Neural crest cell (in vitro differentiated cells): ENCODE measurements at regions not wholly inside any gene's neighbourhood (a gene's known extent, or its start where the extent isn't known, plus 50 kb on each side); places are given as distances from the start of the nearest gene placed in this dataset.
"Not testable (repeated sequence)": the region's sequence is repeated elsewhere in the genome, so short reads cannot be mapped to it uniquely, and the experiment has no call there.

Experiments used
- DNase-seq: peaks from one replicate; pipeline ENCODE4 v3.0.0; 2021; ENCODE audit warnings: low read depth, mixed read lengths, low spot score
- H3K27ac Mint-ChIP-seq: one replicate; pipeline ENCODE4 v1.8.0; 2021; ENCODE audit warnings: mild to moderate bottlenecking, mixed read lengths; ENCODE audit not compliant: unreplicated experiment
- H3K27me3 Mint-ChIP-seq: 2 replicates; pipeline ENCODE4 v1.8.0; 2021; ENCODE audit warnings: low read depth, mild to moderate bottlenecking, mixed read lengths
- H3K36me3 Mint-ChIP-seq: 2 replicates; pipeline ENCODE4 v1.8.0; 2021; ENCODE audit warnings: low read depth, mild to moderate bottlenecking, mixed read lengths
- H3K4me1 Mint-ChIP-seq: 2 replicates; pipeline ENCODE4 v1.8.0; 2021; ENCODE audit warnings: mixed read lengths
- H3K4me3 Mint-ChIP-seq: one replicate; pipeline ENCODE4 v1.8.0; 2021; ENCODE audit warnings: mild to moderate bottlenecking, mixed read lengths
- H3K9me3 Mint-ChIP-seq: 2 replicates; pipeline ENCODE4 v1.8.0; 2021; ENCODE audit warnings: mixed read lengths
- CTCF ChIP-seq: fragments of 200-600 bp; sonication (generic); conservative IDR thresholded peaks from 2 replicates; pipeline ENCODE4 v1.5.0; 2021; ENCODE audit warnings: antibody characterized with exemption, mild to moderate bottlenecking

GRCh38 chr14:76293923-76294322 is 82.0 kb upstream of the ESRRB start:
- H3K27me3 Mint-ChIP-seq = peaks cover 12% of the 10 kb centered on the region
- H3K9me3 Mint-ChIP-seq = no peaks in the 10 kb centered on the region
- H3K36me3 Mint-ChIP-seq = no peaks in the 10 kb centered on the region
- H3K27ac Mint-ChIP-seq = no peak overlapping the region
- no peaks in the 10 kb centered on the region for H3K4me1 Mint-ChIP-seq
- TF ChIP-seq CTCF = no peak
- no peak for DNase-seq
- no peak overlapping the region for H3K4me3 Mint-ChIP-seq

GRCh38 chr14:76294876-76295275 is 81.1 kb upstream of the ESRRB start:
- no peaks in the 10 kb centered on the region for H3K4me1 Mint-ChIP-seq
- no peak overlapping the region for H3K27ac Mint-ChIP-seq
- H3K4me3 Mint-ChIP-seq = no peak overlapping the region
- peaks cover 14% of the 10 kb centered on the region for H3K27me3 Mint-ChIP-seq
- no peak for TF ChIP-seq CTCF
- DNase-seq = no peak
- no peaks in the 10 kb centered on the region for H3K36me3 Mint-ChIP-seq
- no peaks in the 10 kb centered on the region for H3K9me3 Mint-ChIP-seq

GRCh38 chr14:76298896-76299295 is 77.0 kb upstream of the ESRRB start:
- H3K27ac Mint-ChIP-seq = no peak overlapping the region

GRCh38 chr14:76303188-76303587 is 72.7 kb upstream of the ESRRB start:
- not testable (repeated sequence) for H3K4me1 Mint-ChIP-seq, H3K36me3 Mint-ChIP-seq, H3K4me3 Mint-ChIP-seq, DNase-seq, H3K27ac Mint-ChIP-seq, H3K9me3 Mint-ChIP-seq
- peaks cover 22% of the 10 kb centered on the region for H3K27me3 Mint-ChIP-seq

More at GRCh38 chr14:76298896-76299295, 77.0 kb upstream of the ESRRB start:
- peaks cover 14% of the 10 kb centered on the region for H3K27me3 Mint-ChIP-seq
- H3K36me3 Mint-ChIP-seq = no peaks in the 10 kb centered on the region
- DNase-seq = no peak
- no peaks in the 10 kb centered on the region for H3K9me3 Mint-ChIP-seq
- no peaks in the 10 kb centered on the region for H3K4me1 Mint-ChIP-seq
- H3K4me3 Mint-ChIP-seq = no peak overlapping the region
- TF ChIP-seq CTCF = no peak

- H3K4me3 Mint-ChIP-seq = no peak overlapping the region
- H3K9me3 Mint-ChIP-seq = no peaks in the 10 kb centered on the region
- TF ChIP-seq CTCF = no peak
- no peak overlapping the region for H3K27ac Mint-ChIP-seq
- DNase-seq = no peak
- peaks cover 6% of the 10 kb centered on the region for H3K4me1 Mint-ChIP-seq
- H3K36me3 Mint-ChIP-seq = no peaks in the 10 kb centered on the region
- peaks cover 24% of the 10 kb centered on the region for H3K27me3 Mint-ChIP-seq
These were observed 71.2 kb upstream of the ESRRB start for GRCh38 chr14:76304536-76305267.

- DNase-seq = no peak
- no peak overlapping the region for H3K4me3 Mint-ChIP-seq
- peaks cover 27% of the 10 kb centered on the region for H3K27me3 Mint-ChIP-seq
These were observed 70.6 kb upstream of the ESRRB start for GRCh38 chr14:76305268-76305826.

More at GRCh38 chr14:76305268-76305826, 70.6 kb upstream of the ESRRB start:
- Mint-ChIP-seq H3K4me1 (peaks cover 13% of the 10 kb centered on the region), H3K27ac (no peak overlapping the region), H3K36me3 (no peaks in the 10 kb centered on the region), H3K9me3 (no peaks in the 10 kb centered on the region)
- TF ChIP-seq CTCF = no peak
